ENCODE measurements at regions not wholly inside any gene's neighbourhood (a gene's known extent, or its start where the extent isn't known, plus 50 kb on each side); places are given as distances from the start of the nearest gene placed in this dataset.

- TF ChIP-seq, protein P1, sequence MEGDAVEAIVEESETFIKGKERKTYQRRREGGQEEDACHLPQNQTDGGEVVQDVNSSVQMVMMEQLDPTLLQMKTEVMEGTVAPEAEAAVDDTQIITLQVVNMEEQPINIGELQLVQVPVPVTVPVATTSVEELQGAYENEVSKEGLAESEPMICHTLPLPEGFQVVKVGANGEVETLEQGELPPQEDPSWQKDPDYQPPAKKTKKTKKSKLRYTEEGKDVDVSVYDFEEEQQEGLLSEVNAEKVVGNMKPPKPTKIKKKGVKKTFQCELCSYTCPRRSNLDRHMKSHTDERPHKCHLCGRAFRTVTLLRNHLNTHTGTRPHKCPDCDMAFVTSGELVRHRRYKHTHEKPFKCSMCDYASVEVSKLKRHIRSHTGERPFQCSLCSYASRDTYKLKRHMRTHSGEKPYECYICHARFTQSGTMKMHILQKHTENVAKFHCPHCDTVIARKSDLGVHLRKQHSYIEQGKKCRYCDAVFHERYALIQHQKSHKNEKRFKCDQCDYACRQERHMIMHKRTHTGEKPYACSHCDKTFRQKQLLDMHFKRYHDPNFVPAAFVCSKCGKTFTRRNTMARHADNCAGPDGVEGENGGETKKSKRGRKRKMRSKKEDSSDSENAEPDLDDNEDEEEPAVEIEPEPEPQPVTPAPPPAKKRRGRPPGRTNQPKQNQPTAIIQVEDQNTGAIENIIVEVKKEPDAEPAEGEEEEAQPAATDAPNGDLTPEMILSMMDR (IDR thresholded peaks at IDR 0.05; ENCODE audit: borderline replicate concordance, extremely low read depth, insufficient read depth): no peak
Observed at GRCh38 chr6:137761487-137761886, 105.6 kb upstream of the TNFAIP3 start.

GRCh38 chr6:137762168-137763090 lies 104.6 kb upstream of the TNFAIP3 start:
- FAIRE-seq (no peak), DNase-seq (no peak)
- Histone ChIP-seq H3K27me3 (ENCODE audit: control insufficient read depth, insufficient read depth, low read length) (no peaks in the 10 kb centered on the region), H3K36me3 (ENCODE audit: control insufficient read depth in 2 of 3, insufficient read depth in 3 of 3, low read length in 3 of 3) (no peaks in the 10 kb centered on the region), H3K27ac (ENCODE audit: low read depth in 2 of 2, low read length in 2 of 2) (no peak overlapping the region), H3K9ac (ENCODE audit: low read length in 3 of 3) (no peak overlapping the region), H3K4me1 (ENCODE audit: control insufficient read depth in 2 of 3, insufficient read depth in 2 of 3, low read depth in 1 of 3, low read length in 3 of 3) (no peaks in the 10 kb centered on the region), H3K4me3 (ENCODE audit: low read length in 3 of 3) (no peak overlapping the region), H3K9me3 (ENCODE audit: control insufficient read depth in 2 of 3, insufficient read depth in 1 of 3, low read length in 3 of 3) (no peaks in the 10 kb centered on the region)
- intact Hi-C loops (cut with DNase I): no loop called here
- TF ChIP-seq, protein P1 (IDR thresholded peaks at IDR 0.05; ENCODE audit: borderline replicate concordance, extremely low read depth, insufficient read depth): no peak

More at GRCh38 chr6:137761487-137761886, 105.6 kb upstream of the TNFAIP3 start:
- Histone ChIP-seq H3K4me3 (ENCODE audit: low read length in 3 of 3) (no peak overlapping the region), H3K36me3 (ENCODE audit: control insufficient read depth in 2 of 3, insufficient read depth in 3 of 3, low read length in 3 of 3) (no peaks in the 10 kb centered on the region), H3K27ac (ENCODE audit: low read depth in 2 of 2, low read length in 2 of 2) (no peak overlapping the region), H3K4me1 (ENCODE audit: control insufficient read depth in 2 of 3, insufficient read depth in 2 of 3, low read depth in 1 of 3, low read length in 3 of 3) (no peaks in the 10 kb centered on the region), H3K9ac (ENCODE audit: low read length in 3 of 3) (no peak overlapping the region), H3K27me3 (ENCODE audit: control insufficient read depth, insufficient read depth, low read length) (no peaks in the 10 kb centered on the region), H3K9me3 (ENCODE audit: control insufficient read depth in 2 of 3, insufficient read depth in 1 of 3, low read length in 3 of 3) (no peaks in the 10 kb centered on the region)
- DNase-seq (no peak), FAIRE-seq (no peak)
- intact Hi-C loops (cut with DNase I): no loop called here

DNA sequence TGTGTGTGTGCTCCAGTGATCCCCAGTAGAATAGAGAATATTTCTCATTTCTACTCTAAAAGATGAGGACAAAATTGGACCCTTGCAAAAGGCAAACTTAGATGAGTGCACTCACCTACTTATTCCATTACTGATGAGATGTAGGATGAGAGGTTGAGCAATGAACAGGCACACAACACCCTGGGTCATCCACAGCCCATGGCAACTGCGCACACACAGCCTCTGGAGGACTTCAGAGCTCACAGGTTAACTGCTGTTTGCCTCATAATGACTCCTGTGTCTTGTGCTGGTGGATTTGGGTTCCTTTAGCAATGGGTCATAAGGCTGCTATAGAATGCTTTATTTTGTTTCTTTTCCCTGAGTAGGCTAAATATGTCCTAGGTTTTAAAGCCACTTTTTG lies 103.6 kb upstream of the TNFAIP3 start:
- TF ChIP-seq, protein P1 (IDR thresholded peaks at IDR 0.05; ENCODE audit: borderline replicate concordance, extremely low read depth, insufficient read depth): no peak
- Histone ChIP-seq H3K27ac (ENCODE audit: low read depth in 2 of 2, low read length in 2 of 2) (no peak overlapping the region), H3K36me3 (ENCODE audit: control insufficient read depth in 2 of 3, insufficient read depth in 3 of 3, low read length in 3 of 3) (no peaks in the 10 kb centered on the region), H3K4me3 (ENCODE audit: low read length in 3 of 3) (no peak overlapping the region), H3K9me3 (ENCODE audit: control insufficient read depth in 2 of 3, insufficient read depth in 1 of 3, low read length in 3 of 3) (no peaks in the 10 kb centered on the region), H3K27me3 (ENCODE audit: control insufficient read depth, insufficient read depth, low read length) (no peaks in the 10 kb centered on the region), H3K9ac (ENCODE audit: low read length in 3 of 3) (no peak overlapping the region), H3K4me1 (ENCODE audit: control insufficient read depth in 2 of 3, insufficient read depth in 2 of 3, low read depth in 1 of 3, low read length in 3 of 3) (no peaks in the 10 kb centered on the region)
- intact Hi-C loops (cut with DNase I): no loop called here
- DNase-seq (no peak), FAIRE-seq (no peak)
